H1 (cell line): ENCODE measurements at regions not wholly inside any gene's neighbourhood (a gene's known extent, or its start where the extent isn't known, plus 50 kb on each side); places are given as distances from the start of the nearest gene placed in this dataset.

Source experiments
- CTCF ChIA-PET: fragments of 300-600 bp; sonication (Branson Sonifier 250); formaldehyde crosslinking; loops from one replicate; lab custom pipeline; 2021; ENCODE audit not compliant: partially characterized antibody; lab: Charles Lee
- POLR2A ChIA-PET: fragments of 300-600 bp; sonication (Branson Sonifier 250); formaldehyde crosslinking; loops from one replicate; lab custom pipeline; 2021; ENCODE audit warnings: inconsistent platforms; ENCODE audit not compliant: partially characterized antibody; lab: Charles Lee
- DNase-seq, 2 experiments: peaks; one replicate each; pipeline versions ENCODE4 v3.0.0 to v3.0.0-alpha.2; 2010 to 2022; ENCODE audit warnings: low spot score in 2 of 2, low read depth in 1 of 2, mixed read lengths in 1 of 2
- FAIRE-seq: peaks from 2 replicates; lab custom pipeline; 2011; peaks lifted over from hg19 to GRCh38; lab: Jason Lieb, UNC
- H2AFZ ChIP-seq: 2 replicates; pipeline ENCODE4 v1.8.1; 2012; ENCODE audit warnings: low read length, inconsistent platforms
- H2AK5ac ChIP-seq: 2 replicates; pipeline ENCODE4 v1.6.1; 2013; ENCODE audit warnings: low read depth, low read length
- H2BK120ac ChIP-seq: replicated peaks from 2 replicates; pipeline ENCODE3; 2013; ENCODE audit warnings: low read depth, low read length, inconsistent platforms
- H2BK12ac ChIP-seq: 2 replicates; pipeline ENCODE4 v1.6.1; 2013; ENCODE audit warnings: low read depth, low read length
- H2BK15ac ChIP-seq: 2 replicates; pipeline ENCODE4 v1.6.1; 2013; ENCODE audit warnings: low read length
- H2BK20ac ChIP-seq: 2 replicates; pipeline ENCODE4 v1.6.1; 2013; ENCODE audit warnings: low read length
- H2BK5ac ChIP-seq: 2 replicates; pipeline ENCODE4 v1.6.1; 2013; ENCODE audit warnings: low read depth, low read length
- H3K14ac ChIP-seq: 2 replicates; pipeline ENCODE4 v1.6.1; 2013; ENCODE audit warnings: inconsistent platforms; ENCODE audit not compliant: insufficient read length
- H3K18ac ChIP-seq: 2 replicates; pipeline ENCODE4 v1.6.1; 2013; ENCODE audit warnings: low read length; ENCODE audit errors: extremely low read depth
- H3K23ac ChIP-seq: 2 replicates; pipeline ENCODE4 v1.6.1; 2013; ENCODE audit warnings: inconsistent platforms; ENCODE audit not compliant: insufficient read length
- H3K23me2 ChIP-seq: 2 replicates; pipeline ENCODE4 v1.6.1; 2013; ENCODE audit warnings: low read depth, low read length
- H3K27ac ChIP-seq: 2 replicates; pipeline ENCODE4 v1.6.1; 2011; ENCODE audit warnings: low read depth, low read length, inconsistent platforms
- H3K27me3 ChIP-seq, 4 experiments: replicated peaks in 1 of 4; 1 replicate in 1 of 4; 2 replicates in 3 of 4; pipeline versions ENCODE4 v1.6.1 to v1.8.1; 2011 to 2013; ENCODE audit warnings: low read length in 3 of 4, mild to moderate bottlenecking in 3 of 4, inconsistent platforms in 2 of 4, mixed read lengths in 2 of 4, moderate library complexity in 1 of 4; ENCODE audit not compliant: control insufficient read depth in 3 of 4, insufficient read depth in 3 of 4; ENCODE audit errors: extremely low read depth in 1 of 4
- H3K36me3 ChIP-seq, 4 experiments: 2 replicates each; pipeline versions ENCODE4 v1.6.1 to v1.8.1; 2011 to 2013; ENCODE audit warnings: mild to moderate bottlenecking in 4 of 4, low read length in 3 of 4, moderate library complexity in 2 of 4, control low read depth in 1 of 4, inconsistent platforms in 1 of 4; ENCODE audit not compliant: insufficient read depth in 4 of 4, control insufficient read depth in 2 of 4
- H3K4ac ChIP-seq: replicated peaks from 2 replicates; pipeline ENCODE3; 2013; ENCODE audit warnings: low read length, low read depth, mixed read lengths, inconsistent platforms; ENCODE audit not compliant: insufficient read length
- H3K4me1 ChIP-seq, 4 experiments: replicated peaks in 1 of 4; 1 replicate in 1 of 4; 2 replicates in 3 of 4; pipeline versions ENCODE4 v1.6.1 to v1.8.1; 2011 to 2013; ENCODE audit warnings: low read length in 3 of 4, inconsistent platforms in 2 of 4, mixed read lengths in 1 of 4; ENCODE audit not compliant: insufficient read depth in 4 of 4, control insufficient read depth in 3 of 4
- H3K4me2 ChIP-seq, 2 experiments: 2 replicates each; pipeline versions ENCODE4 v1.6.1 to v1.8.1; 2011 to 2013; ENCODE audit warnings: low read depth in 2 of 2, low read length in 2 of 2, control low read depth in 1 of 2, inconsistent platforms in 1 of 2, mild to moderate bottlenecking in 1 of 2; ENCODE audit not compliant: insufficient read depth in 1 of 2
- H3K4me3 ChIP-seq, 4 experiments: fragments of 200-600, 300-600 bp in 1 of 4; sonication (generic), shearing (Covaris generic), sonication (Bioruptor Twin) in 1 of 4; 2 replicates each; pipeline versions ENCODE4 v1.5.1 to v1.8.1; 2011 to 2016; ENCODE audit warnings: low read length in 4 of 4, low read depth in 3 of 4, control low read depth in 2 of 4, inconsistent platforms in 2 of 4, mild to moderate bottlenecking in 2 of 4, mixed read lengths in 1 of 4, moderate library complexity in 1 of 4; ENCODE audit not compliant: insufficient read depth in 2 of 4; ENCODE audit errors: extremely low read depth in 1 of 4
- H3K56ac ChIP-seq: replicated peaks from 2 replicates; pipeline ENCODE3; 2013; ENCODE audit warnings: low read depth, mild to moderate bottlenecking, mixed read lengths, low read length, inconsistent platforms; ENCODE audit not compliant: insufficient read length
- H3K79me1 ChIP-seq: 2 replicates; pipeline ENCODE4 v1.6.1; 2013; ENCODE audit warnings: low read depth, low read length, control low read depth
- H3K79me2 ChIP-seq, 2 experiments: 2 replicates each; pipeline versions ENCODE4 v1.6.1 to v1.8.1; 2012 to 2013; ENCODE audit warnings: low read length in 2 of 2, mild to moderate bottlenecking in 2 of 2, inconsistent platforms in 1 of 2; ENCODE audit not compliant: insufficient read depth in 2 of 2, control insufficient read depth in 1 of 2
- H3K9ac ChIP-seq, 4 experiments: replicated peaks in 1 of 4; 1 replicate in 1 of 4; 2 replicates in 3 of 4; pipeline versions ENCODE4 v1.6.1 to v1.8.1; 2011 to 2013; ENCODE audit warnings: low read depth in 3 of 4, low read length in 3 of 4, control low read depth in 2 of 4, mild to moderate bottlenecking in 2 of 4, moderate library complexity in 2 of 4, inconsistent platforms in 1 of 4; ENCODE audit errors: extremely low read depth in 1 of 4
- H3K9me3 ChIP-seq, 2 experiments: 2 replicates each; pipeline versions ENCODE4 v1.6.1 to v1.8.1; 2012 to 2013; ENCODE audit warnings: mild to moderate bottlenecking in 2 of 2, moderate library complexity in 2 of 2, control low read depth in 1 of 2, inconsistent platforms in 1 of 2, low read depth in 1 of 2, low read length in 1 of 2, mixed read lengths in 1 of 2; ENCODE audit not compliant: insufficient read depth in 2 of 2
- H4K20me1 ChIP-seq, 2 experiments: replicated peaks in 1 of 2; 2 replicates each; pipeline versions ENCODE3 to v1.8.1; 2011 to 2013; ENCODE audit warnings: inconsistent platforms in 2 of 2, low read length in 2 of 2, mild to moderate bottlenecking in 1 of 2; ENCODE audit not compliant: insufficient read depth in 2 of 2, control insufficient read depth in 1 of 2
- H4K5ac ChIP-seq: 2 replicates; pipeline ENCODE4 v1.6.1; 2013; ENCODE audit warnings: low read length, low read depth, mixed read lengths, inconsistent platforms; ENCODE audit not compliant: insufficient read length
- H4K8ac ChIP-seq: 2 replicates; pipeline ENCODE4 v1.8.0; 2013; ENCODE audit warnings: mild to moderate bottlenecking, moderate library complexity, low read length, inconsistent platforms; ENCODE audit not compliant: insufficient read depth; ENCODE audit errors: extremely low read depth
- H4K91ac ChIP-seq: replicated peaks from 2 replicates; pipeline ENCODE3; 2013; ENCODE audit warnings: low read length, mixed read lengths, inconsistent platforms; ENCODE audit not compliant: insufficient read length
- BRCA1 ChIP-seq: IDR thresholded peaks from 2 replicates; pipeline ENCODE4 v1.6.1; 2012; ENCODE audit warnings: low read depth, low read length, improper control_type of control experiment
- CBX8 ChIP-seq: fragments of 300-800, 300-1000 bp; sonication (generic); IDR thresholded peaks from 2 replicates; pipeline ENCODE4 v1.7.1; 2016; ENCODE audit warnings: low read depth, low read length, borderline replicate concordance
- E2F6 ChIP-seq: IDR thresholded peaks from 2 replicates; pipeline ENCODE4 v1.6.1; 2012; ENCODE audit warnings: inconsistent platforms
- NANOG ChIP-seq: IDR thresholded peaks from 2 replicates; pipeline ENCODE4 v1.6.1; 2011; ENCODE audit warnings: low read length, low read depth, mild to moderate bottlenecking, inconsistent platforms; ENCODE audit not compliant: insufficient read depth, poor library complexity, severe bottlenecking
- NRF1 ChIP-seq: IDR thresholded peaks from 2 replicates; pipeline ENCODE4 v1.6.1; 2011; ENCODE audit warnings: mild to moderate bottlenecking, low read depth, low read length, improper control_type of control experiment
- SIN3A ChIP-seq, 2 experiments: IDR thresholded peaks in 1 of 2; conservative IDR thresholded peaks in 1 of 2; 2 replicates each; pipeline ENCODE4 v1.6.1; 2011 to 2012; ENCODE audit warnings: low read length in 2 of 2, improper control_type of control experiment in 1 of 2, low read depth in 1 of 2, mild to moderate bottlenecking in 1 of 2
- SIRT6 ChIP-seq: IDR thresholded peaks from one replicate; pipeline ENCODE4 v1.7.1; 2012; ENCODE audit warnings: low read length, inconsistent platforms
- WGBS, 2 experiments: shearing (Covaris generic) in 1 of 2; methylation state at CpG; one replicate each; pipeline versions ENCODE4 v1.1.6 to v1.1.7; 2013 to 2015; ENCODE audit warnings: low lambda C conversion rate in 2 of 2, mixed read lengths in 2 of 2, inconsistent platforms in 1 of 2, low coverage in 1 of 2, missing lambda C conversion rate in 1 of 2; ENCODE audit not compliant: insufficient replicate concordance in 2 of 2, insufficient coverage in 1 of 2, insufficient read length in 1 of 2; ENCODE audit errors: extremely low coverage in 1 of 2, missing lambda C conversion rate in 1 of 2; 5-methylcytosine and 5-hydroxymethylcytosine counted together

GRCh38 chr6:54655162-54655561 lies 191.4 kb upstream of the FAM83B start:
- no peak overlapping the region for H2BK12ac ChIP-seq
- CTCF ChIA-PET, result no interaction called here
- POLR2A ChIA-PET, result no interaction called here
- H2BK20ac ChIP-seq, result no peak overlapping the region
- no peak overlapping the region for H4K5ac ChIP-seq
- no peaks in the 10 kb centered on the region for H3K4me1 ChIP-seq
- FAIRE-seq (no peak), DNase-seq (no peak)
- H3K27me3 ChIP-seq, result no peaks in the 10 kb centered on the region
- no peak overlapping the region for H3K9ac ChIP-seq
- no peak overlapping the region for H3K27ac ChIP-seq
- H3K79me2 ChIP-seq, result no peaks in the 10 kb centered on the region
- H3K4ac ChIP-seq, result no peak overlapping the region
- no peaks in the 10 kb centered on the region for H3K36me3 ChIP-seq
- H3K18ac ChIP-seq, result no peak overlapping the region
- H4K8ac ChIP-seq, result no peak overlapping the region
- no peak overlapping the region for H3K4me2 ChIP-seq
- no peak for TF ChIP-seq E2F6
- TF ChIP-seq CBX8, result no peak
- no peak for TF ChIP-seq NANOG
- no peak for TF ChIP-seq SIN3A (conservative IDR thresholded peaks at IDR 0.05 in 1 of 2, IDR thresholded peaks at IDR 0.05 in 1 of 2; ENCODE audit: low read depth in 1 of 2, low read length in 2 of 2)
- no peak for TF ChIP-seq BRCA1
- no peak for TF ChIP-seq NRF1
- no peak for TF ChIP-seq SIRT6
- no peak overlapping the region for H2BK5ac ChIP-seq
- H3K23me2 ChIP-seq, result no peaks in the 10 kb centered on the region
- H3K9me3 ChIP-seq, result no peaks in the 10 kb centered on the region
- H3K79me1 ChIP-seq, result no peaks in the 10 kb centered on the region
- no peak overlapping the region for H3K4me3 ChIP-seq
- no peak overlapping the region for H2BK120ac ChIP-seq
- H4K20me1 ChIP-seq, result no peaks in the 10 kb centered on the region
- H3K23ac ChIP-seq, result no peak overlapping the region
- H3K56ac ChIP-seq, result no peak overlapping the region
- H2AK5ac ChIP-seq, result no peak overlapping the region
- no peak overlapping the region for H2AFZ ChIP-seq
- H2BK15ac ChIP-seq, result no peak overlapping the region
- no peak overlapping the region for H4K91ac ChIP-seq
- WGBS, 2 experiments, result 78% methylated on average over 1 of the region's 1 CpG; no CpG with 5 or more reads in 1 of the 2 experiments
- H3K14ac ChIP-seq, result no peak overlapping the region
